IMR-90 (cell line): ENCODE measurements at regions not wholly inside any gene's neighbourhood (a gene's known extent, or its start where the extent isn't known, plus 50 kb on each side); places are given as distances from the start of the nearest gene placed in this dataset.

ENCODE experiments used
- ATAC-seq: fragments of 200-7000 bp; cut with Tn5 transposase; 2 replicates; pipeline ENCODE4 v1.9.1; 2020; ENCODE audit warnings: low read depth, mild to moderate bottlenecking, moderate library complexity
- BruUV-seq: library from RNA; stranded (reverse); fragments of 400-500 nt; replicated peaks from 2 replicates; lab custom pipeline; 2021; lab: Mats Ljungman, UMichigan
- CTCF ChIA-PET: fragments of 300-600 bp; formaldehyde crosslinking; extraction: SDS; loops from one replicate; lab custom pipeline; 2021; ENCODE audit warnings: antibody characterized with exemption; lab: Yijun Ruan, JAX
- POLR2A ChIA-PET: fragments of 300-600 bp; sonication (Branson Sonifier 250); formaldehyde crosslinking; loops from one replicate; lab custom pipeline; 2022; ENCODE audit warnings: antibody characterized with exemption; ENCODE audit not compliant: unreplicated experiment; lab: Charles Lee
- DNase-seq: peaks from one replicate; pipeline ENCODE4 v3.0.0; 2013
- H2AFZ ChIP-seq: replicated peaks from 2 replicates; pipeline ENCODE3; 2013; ENCODE audit warnings: low read length, mild to moderate bottlenecking; ENCODE audit not compliant: poor library complexity
- H2AK5ac ChIP-seq: 2 replicates; pipeline ENCODE4 v1.6.1; 2013; ENCODE audit warnings: low read depth, low read length, inconsistent platforms
- H2AK9ac ChIP-seq: replicated peaks from 2 replicates; pipeline ENCODE3; 2013; ENCODE audit warnings: mild to moderate bottlenecking, low read depth, low read length, moderate library complexity; ENCODE audit not compliant: poor library complexity
- H2BK120ac ChIP-seq: 2 replicates; pipeline ENCODE4 v1.6.1; 2013; ENCODE audit warnings: low read depth, low read length, inconsistent platforms
- H2BK15ac ChIP-seq: 3 replicates; pipeline ENCODE4 v1.6.1; 2013; ENCODE audit warnings: low read depth, low read length, inconsistent platforms
- H2BK20ac ChIP-seq: 2 replicates; pipeline ENCODE4 v1.6.1; 2013; ENCODE audit warnings: low read depth, mild to moderate bottlenecking, inconsistent platforms, low read length, moderate library complexity
- H2BK5ac ChIP-seq: 2 replicates; pipeline ENCODE4 v1.6.1; 2013; ENCODE audit warnings: mild to moderate bottlenecking, low read depth, low read length, inconsistent platforms; ENCODE audit not compliant: poor library complexity, severe bottlenecking
- H3K14ac ChIP-seq: replicated peaks from 2 replicates; pipeline ENCODE4 v1.6.1; 2013; ENCODE audit warnings: low read depth, low read length, inconsistent platforms
- H3K18ac ChIP-seq: 2 replicates; pipeline ENCODE4 v1.6.1; 2013; ENCODE audit warnings: low read depth, low read length, control low read depth
- H3K23ac ChIP-seq: 2 replicates; pipeline ENCODE4 v1.6.1; 2013; ENCODE audit warnings: low read depth, low read length, inconsistent platforms
- H3K27ac ChIP-seq: 2 replicates; pipeline ENCODE4 v1.5.1; 2013; ENCODE audit warnings: mild to moderate bottlenecking, control low read depth, low read length; ENCODE audit not compliant: insufficient read depth
- H3K27me3 ChIP-seq: 2 replicates; pipeline ENCODE4 v1.6.1; 2013; ENCODE audit warnings: low read length; ENCODE audit not compliant: control insufficient read depth, insufficient read depth
- H3K36me3 ChIP-seq: 2 replicates; pipeline ENCODE4 v1.6.1; 2013; ENCODE audit warnings: low read length, mixed read lengths; ENCODE audit not compliant: control insufficient read depth, insufficient read depth
- H3K4ac ChIP-seq: 2 replicates; pipeline ENCODE4 v1.6.1; 2013; ENCODE audit warnings: low read depth, low read length, inconsistent platforms
- H3K4me1 ChIP-seq: 2 replicates; pipeline ENCODE4 v1.6.1; 2013; ENCODE audit warnings: low read length, mixed read lengths; ENCODE audit not compliant: control insufficient read depth, insufficient read depth
- H3K4me2 ChIP-seq: 2 replicates; pipeline ENCODE4 v1.6.1; 2013; ENCODE audit warnings: low read depth, mild to moderate bottlenecking, control low read depth, low read length, moderate library complexity
- H3K4me3 ChIP-seq: 2 replicates; pipeline ENCODE4 v1.5.1; 2013; ENCODE audit warnings: low read depth, mild to moderate bottlenecking, control low read depth, low read length, moderate library complexity; ENCODE audit not compliant: insufficient read depth
- H3K56ac ChIP-seq: 2 replicates; pipeline ENCODE4 v1.6.1; 2013; ENCODE audit warnings: low read length, inconsistent platforms; ENCODE audit not compliant: insufficient read depth; ENCODE audit errors: extremely low read depth
- H3K79me1 ChIP-seq, 2 experiments: 2 replicates each; pipeline ENCODE4 v1.6.1; 2013; ENCODE audit warnings: low read length in 2 of 2, inconsistent platforms in 1 of 2, low read depth in 1 of 2
- H3K9ac ChIP-seq: 2 replicates; pipeline ENCODE4 v1.6.1; 2013; ENCODE audit warnings: low read depth, low read length, control low read depth
- H3K9me1 ChIP-seq: 2 replicates; pipeline ENCODE4 v1.6.1; 2013; ENCODE audit warnings: low read length, inconsistent platforms; ENCODE audit not compliant: insufficient read depth
- H3K9me3 ChIP-seq: 2 replicates; pipeline ENCODE4 v1.6.1; 2013; ENCODE audit warnings: low read length; ENCODE audit not compliant: control insufficient read depth, insufficient read depth
- H4K20me1 ChIP-seq: 2 replicates; pipeline ENCODE4 v1.6.1; 2013; ENCODE audit warnings: low read length, inconsistent platforms; ENCODE audit not compliant: insufficient read depth
- H4K5ac ChIP-seq: 2 replicates; pipeline ENCODE4 v1.6.1; 2013; ENCODE audit warnings: mild to moderate bottlenecking, low read depth, low read length, control low read depth
- H4K8ac ChIP-seq, 2 experiments: 2 replicates each; pipeline ENCODE4 v1.6.1; 2013; ENCODE audit warnings: low read depth in 2 of 2, low read length in 2 of 2, control low read depth in 1 of 2, inconsistent platforms in 1 of 2
- H4K91ac ChIP-seq: 2 replicates; pipeline ENCODE4 v1.6.1; 2013; ENCODE audit warnings: low read depth, low read length, inconsistent platforms; ENCODE audit not compliant: insufficient read depth
- BHLHE40 ChIP-seq: fragments of 150-350 bp; IDR thresholded peaks from 2 replicates; pipeline ENCODE4 v1.6.1; 2016; ENCODE audit warnings: mild to moderate bottlenecking, low read depth, low read length
- CEBPB ChIP-seq: IDR thresholded peaks from 2 replicates; pipeline ENCODE4 v1.6.1; 2012; ENCODE audit warnings: low read depth, low read length, improper control_type of control experiment
- FOS ChIP-seq: fragments of 150-350 bp; IDR thresholded peaks from 2 replicates; pipeline ENCODE4 v1.6.1; 2016; ENCODE audit warnings: low read depth, low read length
- WGBS, 2 experiments: methylation state at CpG; one replicate each; pipeline versions ENCODE4 v1.1.5 to v1.1.7; 2013; ENCODE audit warnings: missing lambda C conversion rate in 2 of 2; ENCODE audit not compliant: insufficient read length in 1 of 2; ENCODE audit errors: extremely low coverage in 2 of 2; 5-methylcytosine and 5-hydroxymethylcytosine counted together
- dilution Hi-C: fragments of 300-500 bp; cut with HindIII; formaldehyde crosslinking; loops from one replicate; pipeline ENCODE4 v1.14.3; 2018; ENCODE audit warnings: low sequenced_read_pairs; ENCODE audit not compliant: unreplicated experiment
- in situ Hi-C: fragments of 300-500 bp; cut with MboI; formaldehyde crosslinking; loops from 3 replicates; pipeline ENCODE4 v1.14.3; 2019; ENCODE audit warnings: low sequenced_read_pairs, inconsistent platforms, mixed read lengths
- intact Hi-C: fragments of 100-400 bp; cut with micrococcal nuclease; formaldehyde crosslinking; loops from 2 replicates; pipeline ENCODE4 v1.10.0; 2022

DNA sequence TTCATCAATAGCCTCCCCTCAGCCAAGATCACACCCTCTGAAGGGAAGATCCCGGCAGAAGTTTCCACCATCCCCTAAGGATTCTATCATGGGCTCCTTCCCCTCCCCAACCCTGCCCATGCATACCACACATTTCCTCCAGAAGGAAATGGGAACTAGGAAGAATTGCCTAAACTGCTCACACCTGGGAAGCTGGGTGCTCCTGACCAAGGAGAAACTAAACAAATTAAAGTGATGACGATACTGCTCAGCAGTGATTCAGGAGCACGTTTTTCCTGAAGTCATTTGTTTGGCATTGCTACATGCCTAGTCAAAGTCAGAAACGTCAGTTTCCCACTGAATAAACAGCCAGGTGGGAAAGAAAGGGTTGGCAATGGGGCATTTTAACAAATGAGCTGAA, 136.1 kb upstream of the CDYL start:
- Histone ChIP-seq H3K56ac (no peak overlapping the region), H2AFZ (peak overlapping the region; percentile 68), H3K4me3 (no peak overlapping the region), H3K23ac (no peak overlapping the region; the same call in 1 of the 2 replicates), H3K9me1 (peaks cover 3% of the 10 kb centered on the region), H3K9me3 (peaks cover 3% of the 10 kb centered on the region; the same call in 1 of the 2 replicates), H3K27ac (no peak overlapping the region), H2BK15ac (0 out of 3 replicates have a peak overlapping the region, but pooled peaks have one; percentile 1), H4K20me1 (no peaks in the 10 kb centered on the region), H3K4me2 (no peak overlapping the region), H2AK9ac (no peak overlapping the region), H2BK5ac (no peak overlapping the region), H3K4me1 (peaks cover 1% of the 10 kb centered on the region; the same call in 1 of the 2 replicates), H4K5ac (no peak overlapping the region), H3K18ac (no peak overlapping the region), H3K9ac (no peak overlapping the region), H2BK20ac (0 out of 2 replicates have a peak overlapping the region, but pooled peaks have one; percentile 5), H2AK5ac (no peak overlapping the region), H3K79me1 (no peaks in the 10 kb centered on the region), H4K91ac (no peak overlapping the region), H2BK120ac (no peak overlapping the region), H4K8ac (no peak overlapping the region), H3K36me3 (no peaks in the 10 kb centered on the region), H3K14ac (no peak overlapping the region), H3K27me3 (no peaks in the 10 kb centered on the region), H3K4ac (no peak overlapping the region)
- peak; percentile 89 for DNase-seq
- ChIA-PET POLR2A (no interaction called here), CTCF (no interaction called here)
- intact Hi-C loops: no loop called here
- no CpG with 5 or more reads among the region's 4 CpGs for WGBS, 2 experiments
- in situ Hi-C loops: no loop called here
- ATAC-seq: no peak
- dilution Hi-C loops: no loop called here
- no TSS peak for BruUV-seq
- TF ChIP-seq FOS: no peak
- peak; percentile 66 for TF ChIP-seq CEBPB
- peak; percentile 95 for TF ChIP-seq BHLHE40
